OCI-LY1 (cell line): ENCODE measurements at regions not wholly inside any gene's neighbourhood (a gene's known extent, or its start where the extent isn't known, plus 50 kb on each side); places are given as distances from the start of the nearest gene placed in this dataset.

Experiments used
- H2AFZ ChIP-seq: fragments of 200-600 bp; sonication (generic), shearing (Covaris generic); 2 replicates; pipeline ENCODE4 v1.6.0; 2014; ENCODE audit warnings: antibody characterized with exemption, mild to moderate bottlenecking, low read length
- H3F3A ChIP-seq: fragments of 200-600 bp; sonication (generic), shearing (Covaris generic); 2 replicates; pipeline ENCODE4 v1.6.0; 2014; ENCODE audit warnings: mild to moderate bottlenecking, antibody characterized with exemption, low read length, moderate library complexity; ENCODE audit not compliant: insufficient read depth
- H3K27ac ChIP-seq: fragments of 200-600 bp; sonication (generic); 2 replicates; pipeline ENCODE4 v1.5.1; 2014; ENCODE audit warnings: low read length, mixed run types, mild to moderate bottlenecking, low read depth; ENCODE audit not compliant: poor library complexity, severe bottlenecking
- H3K27me3 ChIP-seq: fragments of 200-600 bp; sonication (generic); 2 replicates; pipeline ENCODE4 v1.6.0; 2014; ENCODE audit warnings: antibody characterized with exemption, mild to moderate bottlenecking, low read length, moderate library complexity; ENCODE audit not compliant: insufficient read depth
- H3K36me3 ChIP-seq: fragments of 200-600 bp; sonication (generic); 2 replicates; pipeline ENCODE4 v1.6.1; 2014; ENCODE audit warnings: mild to moderate bottlenecking, antibody characterized with exemption, low read length, moderate library complexity, mixed read lengths; ENCODE audit not compliant: insufficient read depth
- H3K4me1 ChIP-seq: fragments of 200-600 bp; sonication (generic); 2 replicates; pipeline ENCODE4 v1.5.1; 2014; ENCODE audit warnings: mild to moderate bottlenecking, low read length, moderate library complexity; ENCODE audit not compliant: insufficient read depth, severe bottlenecking
- H3K4me2 ChIP-seq: fragments of 200-600 bp; sonication (generic), shearing (Covaris generic); 2 replicates; pipeline ENCODE4 v1.6.1; 2014; ENCODE audit warnings: low read length
- H3K4me3 ChIP-seq: fragments of 200-600 bp; sonication (generic); 2 replicates; pipeline ENCODE4 v1.5.1; 2014; ENCODE audit warnings: low read length, low read depth, mild to moderate bottlenecking, mixed read lengths; ENCODE audit not compliant: poor library complexity, severe bottlenecking
- H3K79me2 ChIP-seq: fragments of 200-600 bp; shearing (Covaris generic); 2 replicates; pipeline ENCODE4 v1.6.1; 2016; ENCODE audit warnings: mixed run types, low read length, mixed read lengths; ENCODE audit not compliant: insufficient read depth
- H3K9ac ChIP-seq: fragments of 200-600 bp; sonication (generic), shearing (Covaris generic); 2 replicates; pipeline ENCODE4 v1.6.1; 2014; ENCODE audit warnings: mild to moderate bottlenecking, low read length, mixed read lengths
- H3K9me2 ChIP-seq: fragments of 200-600 bp; sonication (generic), shearing (Covaris generic); 2 replicates; pipeline ENCODE4 v1.6.1; 2014; ENCODE audit warnings: low read depth, mild to moderate bottlenecking, low read length, mixed read lengths
- H3K9me3 ChIP-seq: fragments of 200-600 bp; shearing (Covaris generic); 2 replicates; pipeline ENCODE4 v1.6.1; 2014; ENCODE audit warnings: low read length, mixed read lengths
- H4K20me1 ChIP-seq: fragments of 200-600 bp; sonication (generic), shearing (Covaris generic); 2 replicates; pipeline ENCODE4 v1.6.0; 2016; ENCODE audit warnings: mild to moderate bottlenecking, low read length; ENCODE audit not compliant: insufficient read depth
- CTCF ChIP-seq: fragments of 200-600 bp; sonication (generic), shearing (Covaris generic); IDR thresholded peaks from 2 replicates; pipeline ENCODE4 v1.5.1; 2017; ENCODE audit warnings: mild to moderate bottlenecking, antibody characterized with exemption, low read length, moderate library complexity, mixed read lengths
- EZH2 ChIP-seq: fragments of 200-600 bp; sonication (generic), shearing (Covaris generic); IDR thresholded peaks from 2 replicates; pipeline ENCODE4 v1.8.0; 2017; ENCODE audit warnings: borderline replicate concordance, mixed run types, mild to moderate bottlenecking, antibody characterized with exemption, low read length, moderate library complexity, mixed read lengths

GRCh38 chr5:52375969-52376368, 411.7 kb upstream of the ITGA1 start:
- H3K27me3 ChIP-seq = no peaks in the 10 kb centered on the region
- no peak overlapping the region for H3K27ac ChIP-seq
- no peaks in the 10 kb centered on the region for H3K79me2 ChIP-seq
- H3K4me2 ChIP-seq = no peak overlapping the region
- H2AFZ ChIP-seq = no peak overlapping the region
- no peak overlapping the region for H3K9ac ChIP-seq
- no peak for TF ChIP-seq CTCF
- no peak for TF ChIP-seq EZH2
- H3K36me3 ChIP-seq = no peaks in the 10 kb centered on the region
- no peak overlapping the region for H3K4me3 ChIP-seq
- H4K20me1 ChIP-seq = no peaks in the 10 kb centered on the region
- no peaks in the 10 kb centered on the region for H3K9me2 ChIP-seq
- no peaks in the 10 kb centered on the region for H3K9me3 ChIP-seq
- H3K4me1 ChIP-seq = no peaks in the 10 kb centered on the region
- H3F3A ChIP-seq = no peaks in the 10 kb centered on the region

GRCh38 chr5:52376592-52376991, 411.1 kb upstream of the ITGA1 start:
- H2AFZ ChIP-seq = no peak overlapping the region
- no peak for TF ChIP-seq CTCF
- TF ChIP-seq EZH2 = no peak

GRCh38 chr5:52378237-52378636, 409.5 kb upstream of the ITGA1 start:
- Histone ChIP-seq H4K20me1 (no peaks in the 10 kb centered on the region), H3K4me1 (no peaks in the 10 kb centered on the region), H3K9me2 (no peaks in the 10 kb centered on the region), H2AFZ (no peak overlapping the region), H3K4me2 (no peak overlapping the region), H3K27ac (no peak overlapping the region), H3K4me3 (no peak overlapping the region), H3K9ac (no peak overlapping the region), H3F3A (no peaks in the 10 kb centered on the region), H3K9me3 (no peaks in the 10 kb centered on the region), H3K36me3 (no peaks in the 10 kb centered on the region), H3K79me2 (no peaks in the 10 kb centered on the region), H3K27me3 (no peaks in the 10 kb centered on the region)
- no peak for TF ChIP-seq CTCF
- no peak for TF ChIP-seq EZH2

More at GRCh38 chr5:52376592-52376991, 411.1 kb upstream of the ITGA1 start:
- Histone ChIP-seq H4K20me1 (no peaks in the 10 kb centered on the region), H3K27ac (no peak overlapping the region), H3K4me2 (no peak overlapping the region), H3K79me2 (no peaks in the 10 kb centered on the region), H3K9me2 (no peaks in the 10 kb centered on the region), H3K27me3 (no peaks in the 10 kb centered on the region), H3K36me3 (no peaks in the 10 kb centered on the region), H3F3A (no peaks in the 10 kb centered on the region), H3K4me1 (no peaks in the 10 kb centered on the region), H3K9me3 (no peaks in the 10 kb centered on the region), H3K9ac (no peak overlapping the region), H3K4me3 (no peak overlapping the region)
